Prostate gland (tissue), 2 donors: ENCODE measurements at regions not wholly inside any gene's neighbourhood (a gene's known extent, or its start where the extent isn't known, plus 50 kb on each side); places are given as distances from the start of the nearest gene placed in this dataset.

Experiments
- DNase-seq: peaks from one replicate; pipeline ENCODE4 v3.0.0-alpha.2; 2019; ENCODE audit warnings: low spot score
- H3K27ac ChIP-seq, 2 donors: fragments of 200-600 bp; sonication (generic); 2 replicates each; pipeline ENCODE4 v1.5.1; 2017 to 2019
- H3K27me3 ChIP-seq: fragments of 200-600 bp; sonication (generic); replicated peaks from 2 replicates; pipeline ENCODE4 v1.5.1; 2019; ENCODE audit not compliant: insufficient read depth
- H3K36me3 ChIP-seq, 2 donors: fragments of 200-600 bp; sonication (generic); 1 replicate in 1 of 2; 2 replicates in 1 of 2; pipeline versions ENCODE4 v1.5.1 to v1.8.1; 2017 to 2019
- H3K4me1 ChIP-seq: fragments of 200-600 bp; sonication (generic); replicated peaks from 2 replicates; pipeline ENCODE4 v1.5.1; 2019
- H3K4me3 ChIP-seq, 2 donors: fragments of 200-600 bp; sonication (generic); 2 replicates each; pipeline ENCODE4 v1.5.1; 2017 to 2019
- H3K9me3 ChIP-seq: fragments of 200-600 bp; sonication (generic); 2 replicates; pipeline ENCODE4 v1.5.1; 2017
- CTCF ChIP-seq, 4 experiments: fragments of 200-600 bp in 2 of 4; fragments of 450-650 bp in 2 of 4; sonication (generic) in 2 of 4; IDR thresholded peaks; 1 replicate in 3 of 4; 2 replicates in 1 of 4; pipeline ENCODE4 v1.5.1; 2016 to 2019; ENCODE audit warnings: antibody characterized with exemption in 4 of 4, mild to moderate bottlenecking in 2 of 4, moderate library complexity in 2 of 4
- POLR2A ChIP-seq: fragments of 450-650 bp; IDR thresholded peaks from one replicate; pipeline ENCODE4 v1.6.1; 2016; ENCODE audit warnings: antibody characterized with exemption, mild to moderate bottlenecking
- POLR2AphosphoS5 ChIP-seq: sonication (generic); formaldehyde crosslinking; IDR thresholded peaks from one replicate; pipeline ENCODE4 v1.6.1; 2017; ENCODE audit warnings: antibody characterized with exemption
- WGBS: methylation state at CpG from one replicate; pipeline ENCODE4 v1.1.5; 2018; 5-methylcytosine and 5-hydroxymethylcytosine counted together
- intact Hi-C: fragments of 100-400 bp; cut with DNase I; formaldehyde crosslinking; loops from one replicate; pipeline ENCODE4 v1.14.2; 2022

GRCh38 chr2:59180111-59180510, 939.0 kb upstream of the FANCL start:
- H3K36me3 ChIP-seq: no peaks in the 10 kb centered on the region
- TF ChIP-seq CTCF (IDR thresholded peaks at IDR 0.05) (no peak), POLR2A (no peak), POLR2AphosphoS5 (no peak)
- intact Hi-C loops: no loop called here
- whole genome bisulfite sequencing: 90% methylated on average over 6 of the region's 6 CpGs
- H3K4me1 ChIP-seq: no peaks in the 10 kb centered on the region
- no peak overlapping the region for H3K27ac ChIP-seq
- no peaks in the 10 kb centered on the region for H3K27me3 ChIP-seq
- H3K4me3 ChIP-seq: no peak overlapping the region
- no peaks in the 10 kb centered on the region for H3K9me3 ChIP-seq
- no peak for DNase-seq

- no peak for DNase-seq
- H3K36me3 ChIP-seq: no peaks in the 10 kb centered on the region
- H3K4me1 ChIP-seq: no peaks in the 10 kb centered on the region
- TF ChIP-seq CTCF (IDR thresholded peaks at IDR 0.05) (no peak), POLR2A (no peak), POLR2AphosphoS5 (no peak)
- no peak overlapping the region for H3K27ac ChIP-seq
- no peaks in the 10 kb centered on the region for H3K27me3 ChIP-seq
- no peaks in the 10 kb centered on the region for H3K9me3 ChIP-seq
- intact Hi-C loops: no loop called here
- no peak overlapping the region for H3K4me3 ChIP-seq
- 39% methylated on average over 2 of the region's 2 CpGs for WGBS
These were observed 936.6 kb upstream of the FANCL start for GRCh38 chr2:59177748-59178147.

- no peak for TF ChIP-seq POLR2AphosphoS5
- no peak for TF ChIP-seq POLR2A
- TF ChIP-seq CTCF (IDR thresholded peaks at IDR 0.05): no peak
- no peak overlapping the region for H3K27ac ChIP-seq
- no peak overlapping the region for H3K4me3 ChIP-seq
- no peaks in the 10 kb centered on the region for H3K36me3 ChIP-seq
- no peaks in the 10 kb centered on the region for H3K9me3 ChIP-seq
- no peak for DNase-seq
- H3K27me3 ChIP-seq: no peaks in the 10 kb centered on the region
- no peaks in the 10 kb centered on the region for H3K4me1 ChIP-seq
- intact Hi-C loops: no loop called here
These were observed 935.6 kb upstream of the FANCL start for GRCh38 chr2:59176737-59177136.

GRCh38 chr2:59174536-59175243, 933.6 kb upstream of the FANCL start:
- 85% methylated on average over 12 of the region's 13 CpGs for WGBS
- Histone ChIP-seq H3K4me3 (no peak overlapping the region), H3K9me3 (no peaks in the 10 kb centered on the region), H3K4me1 (no peaks in the 10 kb centered on the region), H3K27me3 (no peaks in the 10 kb centered on the region), H3K36me3 (no peaks in the 10 kb centered on the region), H3K27ac (no peak overlapping the region)
- intact Hi-C loops: no loop called here
- DNase-seq: no peak
- TF ChIP-seq POLR2A: no peak
- TF ChIP-seq CTCF (IDR thresholded peaks at IDR 0.05): no peak
- no peak for TF ChIP-seq POLR2AphosphoS5

- intact Hi-C loops: no loop called here
- Histone ChIP-seq H3K4me1 (no peaks in the 10 kb centered on the region), H3K36me3 (no peaks in the 10 kb centered on the region), H3K9me3 (no peaks in the 10 kb centered on the region), H3K4me3 (no peak overlapping the region), H3K27me3 (no peaks in the 10 kb centered on the region), H3K27ac (no peak overlapping the region)
- TF ChIP-seq CTCF (IDR thresholded peaks at IDR 0.05) (no peak), POLR2AphosphoS5 (no peak)
- DNase-seq: no peak
- 88% methylated on average over 8 of the region's 8 CpGs for WGBS
These were observed 932.2 kb upstream of the FANCL start for GRCh38 chr2:59173325-59173724.
